Neural cell (in vitro differentiated cells): ENCODE measurements at regions not wholly inside any gene's neighbourhood (a gene's known extent, or its start where the extent isn't known, plus 50 kb on each side); places are given as distances from the start of the nearest gene placed in this dataset.

Experiments used
- CTCF ChIP-seq: fragments of 450-650 bp; IDR thresholded peaks from 2 replicates; pipeline ENCODE4 v1.5.1; 2014; ENCODE audit warnings: antibody characterized with exemption, mild to moderate bottlenecking, moderate library complexity; ENCODE audit not compliant: poor library complexity, severe bottlenecking
- EP300 ChIP-seq: fragments of 450-650 bp; conservative IDR thresholded peaks from 2 replicates; pipeline ENCODE4 v1.6.1; 2014; ENCODE audit warnings: antibody characterized with exemption, mild to moderate bottlenecking, moderate library complexity; ENCODE audit not compliant: poor library complexity, severe bottlenecking
- EZH2 ChIP-seq: fragments of 200-600, 300-800 bp; shearing (Covaris generic), sonication (generic); IDR thresholded peaks from 2 replicates; pipeline ENCODE4 v1.6.1; 2014; ENCODE audit warnings: antibody characterized with exemption, low read length, borderline replicate concordance, mild to moderate bottlenecking; ENCODE audit not compliant: insufficient read depth, poor library complexity, severe bottlenecking
- MXI1 ChIP-seq: fragments of 450-650 bp; conservative IDR thresholded peaks from 2 replicates; pipeline ENCODE4 v1.6.1; 2014; ENCODE audit warnings: antibody characterized with exemption, mild to moderate bottlenecking; ENCODE audit not compliant: poor library complexity, severe bottlenecking
- POLR2AphosphoS5 ChIP-seq: IDR thresholded peaks from 2 replicates; pipeline ENCODE4 v1.6.1; 2012
- RAD21 ChIP-seq: fragments of 450-650 bp; conservative IDR thresholded peaks from 2 replicates; pipeline ENCODE4 v1.6.1; 2014; ENCODE audit warnings: antibody characterized with exemption, mild to moderate bottlenecking, moderate library complexity
- REST ChIP-seq: IDR thresholded peaks from 2 replicates; pipeline ENCODE4 v1.6.1; 2012; ENCODE audit warnings: borderline replicate concordance
- SMC3 ChIP-seq: fragments of 450-650 bp; conservative IDR thresholded peaks from 2 replicates; pipeline ENCODE4 v1.6.1; 2014; ENCODE audit warnings: antibody characterized with exemption, mild to moderate bottlenecking, moderate library complexity; ENCODE audit not compliant: poor library complexity
- TAF1 ChIP-seq: IDR thresholded peaks from 2 replicates; pipeline ENCODE4 v1.6.1; 2012; ENCODE audit warnings: low read depth

- TF ChIP-seq EZH2 = no peak
- no peak for TF ChIP-seq POLR2AphosphoS5
- TF ChIP-seq CTCF = no peak
- TF ChIP-seq RAD21 = no peak
- TF ChIP-seq TAF1 = no peak
- TF ChIP-seq EP300 = no peak
- no peak for TF ChIP-seq SMC3
- no peak for TF ChIP-seq REST
- no peak for TF ChIP-seq MXI1
Observed at GRCh38 chr2:185245216-185245615, 493.4 kb upstream of the FSIP2 start.
